ENCODE measurements at regions not wholly inside any gene's neighbourhood (a gene's known extent, or its start where the extent isn't known, plus 50 kb on each side); places are given as distances from the start of the nearest gene placed in this dataset.

DNA sequence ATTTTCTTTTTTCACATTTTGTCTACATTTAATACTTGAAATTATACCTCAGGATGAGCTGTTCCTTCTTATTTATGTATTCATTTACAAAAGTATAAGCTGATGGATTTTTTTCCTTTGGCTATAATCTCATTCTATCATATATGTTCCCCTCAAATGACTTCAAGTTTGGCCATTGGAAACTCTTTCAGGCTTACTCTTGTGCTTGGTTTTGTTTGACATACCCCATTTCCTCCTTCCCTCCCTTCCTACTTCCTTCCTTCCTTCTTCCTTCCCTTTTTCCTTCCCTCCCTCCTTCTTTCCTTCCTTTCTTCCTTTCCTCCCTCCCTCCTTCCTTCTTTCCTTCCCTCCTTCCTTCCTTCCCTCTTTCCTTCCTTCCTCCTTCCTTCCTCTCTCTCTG is 697.1 kb upstream of the ARPP21 start:
- no peaks in the 10 kb centered on the region for H3K36me3 ChIP-seq (ENCODE audit: control insufficient read depth in 2 of 2, extremely low read depth in 1 of 2, insufficient read depth in 2 of 2, low read length in 2 of 2)
- H3K27me3 ChIP-seq (ENCODE audit: control insufficient read depth, extremely low read depth, insufficient read depth, low read length), result no peaks in the 10 kb centered on the region
- H3K9ac ChIP-seq (ENCODE audit: control insufficient read depth, extremely low read depth, insufficient read depth, low read length), result no peak overlapping the region
- no peaks in the 10 kb centered on the region for H4K20me1 ChIP-seq (ENCODE audit: control insufficient read depth, extremely low read depth, insufficient read depth, low read length)
- DNase-seq (ENCODE audit: low read depth, low spot score), result no peak
- no peak overlapping the region for H2AFZ ChIP-seq (ENCODE audit: control insufficient read depth, low read length)
- H3K9me1 ChIP-seq (ENCODE audit: control insufficient read depth, extremely low read depth, insufficient read depth, low read length), result no peaks in the 10 kb centered on the region
- H3K4me3 ChIP-seq (ENCODE audit: control insufficient read depth in 2 of 3, extremely low read depth in 1 of 3, insufficient read depth in 2 of 3, low read depth in 1 of 3, low read length in 3 of 3), result no peak overlapping the region
- no peaks in the 10 kb centered on the region for H3K4me1 ChIP-seq (ENCODE audit: control insufficient read depth, extremely low read depth, insufficient read depth, low read length)
- dilution Hi-C loops (cut with MboI; ENCODE audit: extremely low pct_ligation_motif_present, low sequenced_read_pairs), result no loop called here
- no peak overlapping the region for H3K27ac ChIP-seq (ENCODE audit: control insufficient read depth, insufficient read depth, low read length)
- H3K79me2 ChIP-seq (ENCODE audit: control insufficient read depth, insufficient read depth, low read length), result no peaks in the 10 kb centered on the region
- no peak for FAIRE-seq
- H3K4me2 ChIP-seq (ENCODE audit: control insufficient read depth, extremely low read depth, insufficient read depth, low read depth, low read length), result no peak overlapping the region
- no peak for TF ChIP-seq EZH2 (IDR thresholded peaks at IDR 0.05; ENCODE audit: low read length)
- TF ChIP-seq, protein P1, sequence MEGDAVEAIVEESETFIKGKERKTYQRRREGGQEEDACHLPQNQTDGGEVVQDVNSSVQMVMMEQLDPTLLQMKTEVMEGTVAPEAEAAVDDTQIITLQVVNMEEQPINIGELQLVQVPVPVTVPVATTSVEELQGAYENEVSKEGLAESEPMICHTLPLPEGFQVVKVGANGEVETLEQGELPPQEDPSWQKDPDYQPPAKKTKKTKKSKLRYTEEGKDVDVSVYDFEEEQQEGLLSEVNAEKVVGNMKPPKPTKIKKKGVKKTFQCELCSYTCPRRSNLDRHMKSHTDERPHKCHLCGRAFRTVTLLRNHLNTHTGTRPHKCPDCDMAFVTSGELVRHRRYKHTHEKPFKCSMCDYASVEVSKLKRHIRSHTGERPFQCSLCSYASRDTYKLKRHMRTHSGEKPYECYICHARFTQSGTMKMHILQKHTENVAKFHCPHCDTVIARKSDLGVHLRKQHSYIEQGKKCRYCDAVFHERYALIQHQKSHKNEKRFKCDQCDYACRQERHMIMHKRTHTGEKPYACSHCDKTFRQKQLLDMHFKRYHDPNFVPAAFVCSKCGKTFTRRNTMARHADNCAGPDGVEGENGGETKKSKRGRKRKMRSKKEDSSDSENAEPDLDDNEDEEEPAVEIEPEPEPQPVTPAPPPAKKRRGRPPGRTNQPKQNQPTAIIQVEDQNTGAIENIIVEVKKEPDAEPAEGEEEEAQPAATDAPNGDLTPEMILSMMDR (optimal IDR thresholded peaks at IDR 0.05 in 1 of 3, IDR thresholded peaks at IDR 0.05 in 1 of 3, conservative IDR thresholded peaks at IDR 0.05 in 1 of 3; ENCODE audit: extremely low read depth in 1 of 3, insufficient read depth in 2 of 3, low read length in 3 of 3), result no peak
- no peaks in the 10 kb centered on the region for H3K9me3 ChIP-seq (ENCODE audit: control insufficient read depth, low read depth, low read length)

- Histone ChIP-seq H3K4me1 (ENCODE audit: control insufficient read depth, extremely low read depth, insufficient read depth, low read length) (no peaks in the 10 kb centered on the region), H3K79me2 (ENCODE audit: control insufficient read depth, insufficient read depth, low read length) (no peaks in the 10 kb centered on the region), H3K36me3 (ENCODE audit: control insufficient read depth in 2 of 2, extremely low read depth in 1 of 2, insufficient read depth in 2 of 2, low read length in 2 of 2) (no peaks in the 10 kb centered on the region), H3K9me3 (ENCODE audit: control insufficient read depth, low read depth, low read length) (no peaks in the 10 kb centered on the region), H3K4me3 (ENCODE audit: control insufficient read depth in 2 of 3, extremely low read depth in 1 of 3, insufficient read depth in 2 of 3, low read depth in 1 of 3, low read length in 3 of 3) (no peak overlapping the region), H3K9ac (ENCODE audit: control insufficient read depth, extremely low read depth, insufficient read depth, low read length) (no peak overlapping the region), H3K27me3 (ENCODE audit: control insufficient read depth, extremely low read depth, insufficient read depth, low read length) (no peaks in the 10 kb centered on the region), H3K9me1 (ENCODE audit: control insufficient read depth, extremely low read depth, insufficient read depth, low read length) (no peaks in the 10 kb centered on the region), H4K20me1 (ENCODE audit: control insufficient read depth, extremely low read depth, insufficient read depth, low read length) (no peaks in the 10 kb centered on the region), H2AFZ (ENCODE audit: control insufficient read depth, low read length) (no peak overlapping the region), H3K4me2 (ENCODE audit: control insufficient read depth, extremely low read depth, insufficient read depth, low read depth, low read length) (no peak overlapping the region), H3K27ac (ENCODE audit: control insufficient read depth, insufficient read depth, low read length) (no peak overlapping the region)
- TF ChIP-seq EZH2 (IDR thresholded peaks at IDR 0.05; ENCODE audit: low read length), result no peak
- TF ChIP-seq, protein P1 (optimal IDR thresholded peaks at IDR 0.05 in 1 of 3, IDR thresholded peaks at IDR 0.05 in 1 of 3, conservative IDR thresholded peaks at IDR 0.05 in 1 of 3; ENCODE audit: extremely low read depth in 1 of 3, insufficient read depth in 2 of 3, low read length in 3 of 3), result no peak
- DNase-seq (ENCODE audit: low read depth, low spot score) (no peak), FAIRE-seq (no peak)
- dilution Hi-C loops (cut with MboI; ENCODE audit: extremely low pct_ligation_motif_present, low sequenced_read_pairs), result no loop called here
Observed at GRCh38 chr3:34947834-34948233, 691.5 kb upstream of the ARPP21 start.

All from keratinocyte (primary cell).